Keratinocyte (primary cell): ENCODE measurements at regions not wholly inside any gene's neighbourhood (a gene's known extent, or its start where the extent isn't known, plus 50 kb on each side); places are given as distances from the start of the nearest gene placed in this dataset.

Experiments used
- CTCF ChIP-seq, 3 experiments: IDR thresholded peaks in 1 of 3; conservative IDR thresholded peaks in 1 of 3; optimal IDR thresholded peaks in 1 of 3; 2 replicates in 2 of 3; 3 replicates in 1 of 3; pipeline versions ENCODE3 to v1.5.1; 2011; ENCODE audit warnings: low read length in 3 of 3, mild to moderate bottlenecking in 3 of 3, moderate library complexity in 2 of 3, control low read depth in 1 of 3, inconsistent platforms in 1 of 3; ENCODE audit not compliant: insufficient read depth in 2 of 3; ENCODE audit errors: extremely low read depth in 1 of 3
- EZH2 ChIP-seq: IDR thresholded peaks from one replicate; pipeline ENCODE4 v1.6.1; 2012; ENCODE audit warnings: inconsistent platforms, mild to moderate bottlenecking, low read length, moderate library complexity

GRCh38 chr1:214853340-214853739, 229.2 kb upstream of the KCNK2 start:
- TF ChIP-seq CTCF (optimal IDR thresholded peaks at IDR 0.05 in 1 of 3, IDR thresholded peaks at IDR 0.05 in 1 of 3, conservative IDR thresholded peaks at IDR 0.05 in 1 of 3; ENCODE audit: extremely low read depth in 1 of 3, insufficient read depth in 2 of 3, low read length in 3 of 3) (no peak), EZH2 (no peak)
